HG02970 (cell line): ENCODE measurements at regions not wholly inside any gene's neighbourhood (a gene's known extent, or its start where the extent isn't known, plus 50 kb on each side); places are given as distances from the start of the nearest gene placed in this dataset.
"Not testable (repeated sequence)": the region's sequence is repeated elsewhere in the genome, so short reads cannot be mapped to it uniquely, and the experiment has no call there.

Experiments
- ATAC-seq: cut with Tn5 transposase; IDR thresholded peaks from one replicate; pipeline ENCODE4 v1.9.1; 2021; ENCODE audit warnings: mild to moderate bottlenecking, moderate library complexity, moderate number of reproducible peaks; ENCODE audit not compliant: unreplicated experiment, low FRiP score

DNA sequence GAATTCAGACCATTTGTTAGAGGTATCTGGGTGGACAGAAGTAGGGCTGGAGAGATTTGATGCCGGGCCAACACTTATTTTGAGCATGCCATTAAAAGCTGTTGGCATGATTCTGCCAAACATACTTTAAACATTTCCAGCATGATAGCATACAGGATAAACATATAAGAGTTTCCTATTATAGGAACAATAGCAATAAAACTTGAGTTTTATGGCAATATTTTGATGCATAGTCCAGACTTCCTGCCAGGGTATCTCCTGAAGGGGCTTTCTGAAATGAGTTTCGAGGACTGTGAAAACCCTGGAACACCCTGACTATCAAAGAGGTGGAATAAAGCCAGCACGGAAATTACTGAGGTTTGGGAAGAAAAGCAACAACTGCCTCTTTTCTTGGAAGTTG lies 1398.0 kb upstream of the NXPH2 start:
- ATAC-seq, result no peak

GRCh38 chr2:140177086-140177485 lies 1396.9 kb upstream of the NXPH2 start:
- ATAC-seq, result no peak

GRCh38 chr2:140173790-140174189 lies 1393.6 kb upstream of the NXPH2 start:
- ATAC-seq, result no peak

- no peak for ATAC-seq
Observed at GRCh38 chr2:140164449-140164848, 1384.3 kb upstream of the NXPH2 start.

DNA sequence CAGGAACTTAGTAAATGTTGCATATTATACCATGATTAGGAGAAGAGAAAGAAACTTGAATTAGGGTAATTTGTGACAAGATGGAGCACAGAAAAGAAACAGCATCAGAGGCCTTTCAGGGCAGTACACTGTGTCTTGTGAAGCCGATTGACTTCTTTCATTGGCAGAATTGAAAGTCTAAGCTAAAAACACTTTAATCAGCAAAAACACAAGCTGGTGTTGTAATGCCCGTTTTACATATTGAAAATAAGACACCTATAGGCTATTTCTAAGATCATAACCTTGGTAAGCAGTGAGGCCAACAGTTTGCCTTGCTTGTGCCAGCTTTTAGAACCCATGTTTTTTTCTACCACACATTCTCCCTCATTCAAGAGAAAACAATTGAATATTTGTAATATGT lies 1378.1 kb upstream of the NXPH2 start:
- no peak for ATAC-seq

DNA sequence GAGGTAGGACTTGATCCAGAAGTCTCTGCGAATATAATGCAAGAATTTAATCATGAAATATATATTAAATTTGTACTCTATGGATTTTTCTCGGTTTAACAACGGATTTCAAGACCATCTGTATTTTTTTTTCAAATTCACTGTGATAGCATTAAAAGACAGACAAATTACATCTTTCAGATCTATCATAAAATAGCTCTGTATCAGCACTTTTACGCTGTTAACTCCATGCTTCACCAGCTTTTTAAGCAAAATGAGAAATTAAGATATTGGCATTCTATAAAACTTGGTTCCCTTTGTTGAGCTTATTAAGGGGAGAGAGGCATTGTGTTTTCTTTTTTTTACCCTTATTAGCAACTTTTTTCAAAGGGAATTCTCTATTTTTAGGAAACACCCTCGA lies 1377.6 kb upstream of the NXPH2 start:
- no peak for ATAC-seq

DNA sequence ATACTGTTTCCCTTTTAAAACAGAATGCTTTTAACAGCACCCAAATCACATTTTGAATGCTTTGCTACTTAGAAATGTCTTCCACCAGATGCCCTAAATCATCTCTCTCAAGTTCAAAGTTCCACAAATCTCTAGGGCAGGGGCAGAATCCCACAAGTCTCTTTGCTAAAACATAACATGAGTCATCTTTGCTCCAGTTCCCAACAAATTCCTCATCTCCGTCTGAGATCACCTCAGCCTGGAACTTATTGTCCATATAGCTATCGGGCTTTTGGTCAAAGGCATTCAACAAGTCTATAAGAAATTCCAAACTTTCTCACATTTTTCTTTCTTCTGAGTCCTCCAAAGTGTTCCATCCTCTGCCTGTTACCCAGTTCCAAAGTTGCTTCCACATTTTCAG lies 1374.5 kb upstream of the NXPH2 start:
- no peak for ATAC-seq

DNA sequence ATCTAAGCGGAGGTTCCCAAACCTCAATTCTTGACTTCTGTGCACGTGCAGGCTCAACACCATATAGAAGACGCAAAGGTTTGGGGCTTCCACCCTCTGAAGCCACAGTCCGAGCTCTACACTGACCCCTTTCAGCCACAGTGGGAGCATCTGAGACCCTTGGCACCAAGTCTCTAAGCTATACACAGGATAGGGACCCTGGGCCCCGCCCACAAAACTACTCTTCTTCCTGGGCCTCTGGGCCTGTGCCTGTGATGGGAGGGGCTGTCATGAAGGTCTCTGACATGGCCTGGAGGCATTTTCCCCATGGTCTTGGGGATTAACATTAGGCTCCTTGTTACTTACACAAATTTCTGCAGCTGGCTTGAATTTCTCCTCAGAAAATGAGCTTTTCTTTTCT lies 1374.1 kb upstream of the NXPH2 start:
- ATAC-seq, result no peak

DNA sequence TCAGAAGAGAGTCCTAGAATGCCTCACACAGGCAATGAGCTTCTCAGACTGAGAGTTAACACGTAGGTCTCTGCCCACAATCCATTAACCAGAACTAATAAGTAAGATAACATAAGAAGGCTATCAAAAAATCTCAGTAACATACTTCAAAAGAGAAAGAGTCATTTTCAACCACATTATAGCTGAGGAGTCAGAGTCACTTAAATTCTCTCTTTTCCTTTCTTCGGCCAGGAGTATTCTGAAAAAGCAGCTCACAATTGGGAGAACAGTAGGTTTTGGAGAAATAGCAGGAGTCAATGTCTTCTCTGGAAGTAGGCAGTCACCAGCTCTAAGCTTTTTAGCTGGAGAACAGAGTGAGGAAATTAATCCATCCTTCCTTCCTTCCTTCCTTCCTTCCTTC lies 1364.4 kb upstream of the NXPH2 start:
- no peak for ATAC-seq

- ATAC-seq, result no peak
Observed at GRCh38 chr2:140138736-140139135, 1358.5 kb upstream of the NXPH2 start.

DNA sequence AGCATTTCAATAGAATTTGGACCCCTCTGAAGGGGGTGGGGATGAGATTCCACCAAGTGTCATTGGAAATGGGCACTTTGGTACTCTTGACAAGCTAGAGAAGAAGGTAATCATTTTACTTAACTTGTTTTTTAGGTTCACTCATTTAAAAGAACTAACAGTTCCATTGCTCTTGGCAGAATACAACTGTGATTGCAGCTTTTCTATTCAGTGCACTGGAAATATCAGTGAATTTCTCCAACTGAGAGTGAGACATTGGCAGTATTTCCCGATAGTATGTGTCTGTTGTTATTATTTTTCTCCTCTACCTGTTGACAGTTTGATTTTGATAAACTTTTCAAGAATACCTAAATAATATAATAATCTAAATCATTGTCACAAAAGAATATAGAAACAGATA lies 1356.7 kb upstream of the NXPH2 start:
- ATAC-seq, result no peak

DNA sequence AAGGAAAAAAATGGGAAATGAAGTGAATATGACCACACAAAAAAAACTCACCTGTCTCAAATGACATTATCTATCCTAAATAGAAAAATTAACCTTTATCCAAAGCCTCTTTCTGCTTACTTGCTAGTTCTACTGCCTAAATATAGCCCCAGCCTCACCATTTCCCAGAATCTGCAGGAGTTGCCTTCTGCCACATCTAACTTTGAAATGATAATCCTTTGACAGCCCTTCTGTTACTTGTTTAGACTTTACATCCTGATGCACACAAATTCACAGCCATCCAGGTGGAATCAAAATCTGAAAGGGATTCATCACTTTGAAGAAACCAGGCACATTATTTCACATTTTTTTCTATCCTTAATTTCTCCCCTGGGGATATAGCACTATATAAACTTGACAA lies 1356.2 kb upstream of the NXPH2 start:
- ATAC-seq, result no peak

DNA sequence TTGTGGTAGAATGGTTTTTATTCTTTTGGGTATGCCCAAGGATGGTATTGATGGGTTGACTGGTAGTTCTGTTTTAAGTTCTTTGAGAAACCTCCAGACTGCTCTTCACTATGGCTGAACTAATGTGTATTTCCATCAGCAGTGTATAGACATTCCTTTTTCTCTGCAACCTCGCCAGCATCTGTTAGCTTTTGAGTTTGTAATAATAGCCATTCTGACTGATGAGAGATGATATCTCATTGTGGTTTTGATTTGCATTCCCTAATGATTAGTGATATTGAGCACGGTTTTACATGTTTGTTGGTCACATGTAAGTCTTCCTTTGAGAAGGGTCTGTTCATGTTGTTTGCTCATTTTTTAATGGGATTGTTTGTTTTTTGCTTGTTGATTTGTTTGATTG lies 1348.7 kb upstream of the NXPH2 start:
- no peak for ATAC-seq

DNA sequence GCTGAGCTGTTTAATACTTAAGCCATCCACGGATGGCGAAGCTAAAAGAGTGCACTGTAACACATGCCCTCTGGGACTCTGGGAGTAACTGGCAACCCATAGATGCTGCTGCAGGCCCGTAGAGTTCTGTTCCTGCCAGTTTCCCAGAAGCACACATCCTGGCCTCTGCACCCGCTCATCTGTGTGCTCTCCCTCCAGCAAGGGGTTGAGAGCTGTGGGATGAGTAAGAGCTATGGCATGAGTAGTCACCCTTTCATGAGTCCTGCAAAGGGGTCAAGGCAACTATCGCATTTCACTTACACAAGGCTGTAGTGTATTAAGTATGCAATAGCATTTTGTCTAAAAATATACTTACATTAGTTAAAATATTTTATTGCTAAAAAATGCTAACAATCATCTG lies 1341.8 kb upstream of the NXPH2 start:
- no peak for ATAC-seq

GRCh38 chr2:140117386-140117785 lies 1337.2 kb upstream of the NXPH2 start:
- no peak for ATAC-seq

GRCh38 chr2:140108706-140109475 lies 1328.7 kb upstream of the NXPH2 start:
- ATAC-seq, result no peak

GRCh38 chr2:140091926-140092325 lies 1311.7 kb upstream of the NXPH2 start:
- ATAC-seq, result no peak

DNA sequence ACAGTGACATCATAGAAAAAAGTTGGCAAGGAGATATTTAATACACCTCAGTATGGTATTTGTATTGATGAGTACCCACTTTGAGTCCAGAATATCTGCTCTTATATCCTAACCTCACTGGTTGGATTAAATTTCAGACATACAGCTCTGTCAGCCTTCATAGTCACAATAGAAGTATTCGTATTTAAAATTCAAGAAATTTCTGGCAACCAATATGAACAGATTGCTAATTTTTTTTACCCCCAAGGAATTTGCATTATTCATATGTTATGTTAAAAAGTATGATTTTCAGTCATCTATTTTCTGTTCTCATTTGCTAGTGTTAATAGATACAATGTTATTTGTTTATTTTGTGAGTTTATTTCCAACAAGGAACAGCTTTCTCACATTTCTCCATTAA lies 1306.8 kb upstream of the NXPH2 start:
- no peak for ATAC-seq

GRCh38 chr2:140085674-140086073 lies 1305.5 kb upstream of the NXPH2 start:
- ATAC-seq, result no peak

GRCh38 chr2:140079038-140079437 lies 1298.8 kb upstream of the NXPH2 start:
- ATAC-seq, result no peak

GRCh38 chr2:140076164-140076563 lies 1296.0 kb upstream of the NXPH2 start:
- ATAC-seq, result no peak

DNA sequence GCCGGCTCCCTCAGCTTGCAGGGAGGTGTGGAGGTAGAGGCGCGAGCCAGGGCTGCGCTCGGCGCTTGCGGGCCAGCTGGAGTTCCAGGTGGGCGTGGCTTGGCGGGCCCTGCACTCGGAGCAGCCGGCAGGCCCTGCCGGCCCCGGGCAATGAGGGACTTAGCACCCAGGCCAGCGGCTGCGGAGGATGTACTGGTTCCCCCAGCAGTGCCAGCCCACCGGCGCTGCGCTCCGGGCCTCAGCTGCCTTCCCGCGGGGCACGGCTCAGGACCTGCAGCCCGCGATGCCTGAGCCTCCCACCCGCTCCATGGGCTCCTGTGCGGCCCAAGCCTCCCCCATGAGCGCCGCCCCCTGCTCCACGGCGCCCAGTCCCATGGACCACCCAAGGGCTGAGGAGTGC lies 1293.6 kb upstream of the NXPH2 start:
- not testable (repeated sequence) for ATAC-seq

- ATAC-seq, result no peak
Observed at GRCh38 chr2:140067661-140068060, 1287.5 kb upstream of the NXPH2 start.
